GM12891 (cell line): ENCODE measurements at regions not wholly inside any gene's neighbourhood (a gene's known extent, or its start where the extent isn't known, plus 50 kb on each side); places are given as distances from the start of the nearest gene placed in this dataset.

Experiments
- DNase-seq: peaks from one replicate; pipeline ENCODE4 v3.0.0; 2011; ENCODE audit warnings: low spot score; ENCODE audit not compliant: insufficient read length
- FAIRE-seq: peaks from 2 replicates; lab custom pipeline; 2011; peaks lifted over from hg19 to GRCh38; lab: Jason Lieb, UNC
- PAX5 ChIP-seq: IDR thresholded peaks from 2 replicates; pipeline ENCODE4 v1.6.1; 2011; ENCODE audit warnings: low read length, moderate library complexity, mild to moderate bottlenecking; ENCODE audit not compliant: insufficient read depth, severe bottlenecking
- POLR2A ChIP-seq: IDR thresholded peaks from 2 replicates; pipeline ENCODE4 v1.6.1; 2011; ENCODE audit warnings: low read depth, low read length, control low read depth
- POLR2AphosphoS5 ChIP-seq: IDR thresholded peaks from 2 replicates; pipeline ENCODE4 v1.6.1; 2011; ENCODE audit warnings: low read depth, low read length, control low read depth
- POU2F2 ChIP-seq: IDR thresholded peaks from 2 replicates; pipeline ENCODE4 v1.6.1; 2011; ENCODE audit warnings: low read depth, mild to moderate bottlenecking, control low read depth, low read length, moderate library complexity
- SPI1 ChIP-seq: IDR thresholded peaks from 2 replicates; pipeline ENCODE4 v1.6.1; 2011; ENCODE audit warnings: low read depth, low read length, control low read depth
- TAF1 ChIP-seq: IDR thresholded peaks from 2 replicates; pipeline ENCODE4 v1.6.1; 2011; ENCODE audit warnings: low read depth, low read length, control low read depth

DNA sequence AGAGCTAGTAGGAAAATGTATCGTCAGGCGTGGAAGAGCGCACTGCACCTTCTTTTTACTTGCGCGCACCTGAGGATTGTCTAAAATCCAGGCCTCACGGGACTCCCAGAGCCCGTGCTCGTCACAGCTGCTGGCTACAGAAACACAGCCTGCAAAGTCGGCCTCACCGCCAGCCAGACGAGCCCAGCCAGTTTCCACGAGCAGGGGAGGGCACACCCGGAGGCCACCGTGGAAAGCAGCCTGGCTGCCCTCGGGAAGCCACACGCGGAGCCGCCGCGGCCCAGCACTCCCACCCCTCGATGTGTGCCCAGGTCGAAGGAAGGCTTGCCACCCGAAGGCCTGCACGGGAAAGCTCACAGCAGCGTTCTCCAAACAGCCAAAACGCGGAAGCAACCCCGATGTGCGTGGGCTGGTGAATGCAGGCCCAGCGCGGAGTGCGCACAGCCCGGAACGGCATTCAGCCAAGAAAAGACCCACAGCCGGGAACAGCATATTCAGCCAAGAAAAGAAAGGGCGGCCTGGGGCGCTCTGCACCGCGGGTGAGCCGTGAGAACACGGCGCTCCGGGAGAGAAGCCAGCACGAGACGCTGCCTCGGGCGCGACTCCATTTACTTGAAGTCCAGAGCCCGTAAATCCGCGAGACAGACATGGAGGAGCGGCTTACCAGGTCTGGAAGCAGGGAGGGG is 53.9 kb upstream of the SALL3 start:
- TF ChIP-seq POLR2A (no peak), TAF1 (no peak), POLR2AphosphoS5 (no peak), POU2F2 (no peak), SPI1 (no peak), PAX5 (no peak)
- DNase-seq = no peak
- FAIRE-seq = no peak

DNA sequence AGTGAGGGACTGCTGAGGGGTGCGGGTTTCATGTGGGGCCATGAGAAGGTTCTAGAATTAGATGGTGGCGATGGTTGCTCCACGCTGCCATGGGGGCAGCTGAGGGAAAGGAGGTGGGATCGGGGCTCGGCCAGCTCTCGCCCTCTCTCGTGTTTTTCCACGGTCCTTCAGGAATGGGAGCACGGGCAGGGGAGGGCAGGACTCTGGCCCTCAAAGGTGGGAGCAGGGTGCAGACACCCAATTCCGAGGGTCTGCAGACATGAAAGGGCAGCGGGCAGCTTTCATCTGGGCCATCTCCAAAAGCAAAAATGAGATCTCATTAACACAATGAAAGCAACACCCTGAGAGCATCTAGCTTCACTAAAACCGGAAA is 53.4 kb upstream of the SALL3 start:
- TF ChIP-seq SPI1 = no peak
- TF ChIP-seq POLR2AphosphoS5 = no peak
- no peak for TF ChIP-seq TAF1
- TF ChIP-seq POU2F2 = no peak
- TF ChIP-seq POLR2A = no peak
- no peak for TF ChIP-seq PAX5
- FAIRE-seq = no peak
- no peak for DNase-seq

DNA sequence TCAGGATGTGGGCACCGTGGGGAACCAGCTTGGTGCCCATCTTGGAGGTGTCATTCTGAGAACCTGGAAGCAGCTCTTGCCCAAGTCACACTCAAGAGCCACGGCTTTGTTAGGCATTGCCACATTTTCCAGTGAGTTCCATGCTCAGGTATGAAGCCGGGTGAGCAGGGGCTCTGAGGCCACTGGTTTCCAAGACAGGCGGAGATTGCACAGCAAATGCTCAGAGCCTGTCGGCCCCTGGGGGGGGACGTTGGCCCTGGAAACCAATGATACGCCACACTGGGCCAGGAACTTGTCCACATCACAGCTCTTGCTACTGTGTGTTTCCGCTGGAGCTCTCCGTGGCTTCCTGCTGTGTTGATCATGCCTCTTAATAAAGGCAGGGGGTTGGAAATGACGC is 52.5 kb upstream of the SALL3 start:
- TF ChIP-seq POLR2AphosphoS5 = no peak
- no peak for TF ChIP-seq POLR2A
- FAIRE-seq (no peak), DNase-seq (no peak)

DNA sequence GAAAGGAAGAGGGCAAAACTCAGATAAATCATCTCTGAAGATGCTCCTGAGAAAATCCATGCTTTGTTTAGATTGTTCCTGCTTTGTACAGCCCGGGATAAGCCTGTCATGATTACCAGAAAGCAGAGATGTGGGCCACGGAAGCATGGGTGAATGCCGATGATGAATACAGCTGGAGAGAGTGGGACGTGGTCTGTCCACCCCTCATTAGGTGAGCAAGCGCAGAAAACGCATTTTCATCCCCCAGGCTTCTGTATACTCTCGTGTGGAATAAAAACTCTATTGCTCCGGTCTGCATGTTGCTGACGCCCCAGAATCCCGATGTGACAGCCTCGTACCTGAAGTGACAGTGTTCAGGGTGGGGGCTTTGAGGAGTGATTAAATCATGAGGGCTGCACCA is 52.0 kb upstream of the SALL3 start:
- TF ChIP-seq POU2F2 (no peak), POLR2A (no peak)
- FAIRE-seq (no peak), DNase-seq (no peak)

DNA sequence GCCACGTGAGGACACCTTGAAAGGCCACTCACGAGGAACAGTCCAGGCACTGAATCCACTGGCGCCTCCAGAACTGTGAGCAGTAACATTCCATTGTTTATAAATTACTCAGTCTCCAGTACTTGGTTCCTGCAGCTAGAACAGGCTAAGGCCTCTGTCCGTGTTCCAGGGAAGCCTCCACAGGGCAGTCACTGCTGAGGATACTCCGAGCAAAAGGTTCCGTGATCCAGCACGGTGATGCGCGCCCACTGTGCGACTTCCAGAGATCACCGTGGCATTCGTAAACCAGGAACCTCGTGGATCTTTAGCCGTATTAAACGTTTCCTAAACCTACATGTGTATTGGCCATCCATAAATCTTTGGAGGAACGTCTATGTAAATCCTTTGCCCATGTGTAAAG is 51.5 kb upstream of the SALL3 start:
- no peak for TF ChIP-seq PAX5
- no peak for TF ChIP-seq POU2F2
- TF ChIP-seq POLR2AphosphoS5 = no peak
- no peak for TF ChIP-seq TAF1
- TF ChIP-seq SPI1 = no peak
- no peak for TF ChIP-seq POLR2A
- FAIRE-seq (no peak), DNase-seq (no peak)

DNA sequence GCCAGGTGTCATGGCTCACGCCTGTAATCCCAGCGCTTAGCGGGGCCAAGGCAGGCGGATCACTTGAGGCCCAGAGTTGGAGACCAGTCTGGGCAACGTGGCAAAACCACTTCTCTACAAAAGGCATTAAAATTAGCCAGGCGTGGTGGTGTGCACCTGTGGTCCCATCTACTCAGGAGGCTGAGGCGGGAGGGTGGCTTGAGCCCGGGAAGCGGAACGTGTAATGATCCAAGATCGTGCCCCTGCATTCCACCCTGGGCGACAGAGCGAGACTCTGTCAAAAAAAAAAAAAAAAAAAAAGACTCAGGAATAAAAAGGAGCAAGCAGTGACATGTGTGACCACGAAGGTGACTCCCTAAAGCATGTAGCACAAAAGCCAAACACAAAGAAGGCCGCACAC is 50.1 kb upstream of the SALL3 start:
- FAIRE-seq = no peak
- DNase-seq = no peak
- TF ChIP-seq POLR2AphosphoS5 (no peak), SPI1 (no peak), PAX5 (no peak), POLR2A (no peak), POU2F2 (no peak), TAF1 (no peak)
